Sigmoid colon (tissue), 6 donors: ENCODE measurements at regions not wholly inside any gene's neighbourhood (a gene's known extent, or its start where the extent isn't known, plus 50 kb on each side); places are given as distances from the start of the nearest gene placed in this dataset.

Source experiments
- DNase-seq: peaks from one replicate; pipeline ENCODE4 v3.0.0-alpha.2; 2019
- H3K27ac ChIP-seq, 4 donors: fragments of 200-600 bp; sonication (generic); one replicate each; pipeline ENCODE4 v1.5.1; 2016 to 2019; ENCODE audit warnings: mild to moderate bottlenecking in 1 of 4
- H3K27me3 ChIP-seq, 3 donors: fragments of 200-600 bp; sonication (generic); one replicate each; pipeline ENCODE4 v1.5.1; 2019; ENCODE audit warnings: mild to moderate bottlenecking in 1 of 3
- H3K36me3 ChIP-seq, 4 donors: fragments of 200-600 bp; sonication (generic); one replicate each; pipeline ENCODE4 v1.5.1; 2016 to 2019
- H3K4me1 ChIP-seq, 4 donors: fragments of 200-600 bp; sonication (generic); one replicate each; pipeline ENCODE4 v1.5.1; 2017 to 2019
- H3K4me3 ChIP-seq, 4 donors: fragments of 200-600 bp; sonication (generic); one replicate each; pipeline ENCODE4 v1.5.1; 2017 to 2019; ENCODE audit warnings: mild to moderate bottlenecking in 2 of 4, moderate library complexity in 1 of 4
- H3K9me3 ChIP-seq, 4 donors: fragments of 200-600 bp in 3 of 4; sonication (generic) in 3 of 4; one replicate each; pipeline versions ENCODE4 v1.5.1 to v1.6.1; 2013 to 2019
- EP300 ChIP-seq, 4 donors: sonication (generic); formaldehyde crosslinking; IDR thresholded peaks; one replicate each; pipeline ENCODE4 v1.6.1; 2017; ENCODE audit warnings: antibody characterized with exemption in 4 of 4
- POLR2A ChIP-seq, 2 donors: fragments of 450-650 bp; IDR thresholded peaks; one replicate each; pipeline ENCODE4 v1.6.1; 2016; ENCODE audit warnings: antibody characterized with exemption in 2 of 2, mild to moderate bottlenecking in 2 of 2, moderate library complexity in 2 of 2
- POLR2AphosphoS5 ChIP-seq, 4 donors: sonication (generic); formaldehyde crosslinking; IDR thresholded peaks; one replicate each; pipeline ENCODE4 v1.6.1; 2017; ENCODE audit warnings: antibody characterized with exemption in 4 of 4
- WGBS, 2 donors: extraction: QIAGEN DNeasy Blood & Tissue Kit; methylation state at CpG; one replicate each; pipeline ENCODE4 v1.1.7; 2013; 5-methylcytosine and 5-hydroxymethylcytosine counted together
- intact Hi-C: fragments of 100-400 bp; cut with DNase I; formaldehyde crosslinking; loops from one replicate; pipeline ENCODE4 v1.15.1; 2023
- TF ChIP-seq, protein P1 (sequence below), 4 experiments: fragments of 450-650 bp in 3 of 4; fragments of 200-600 bp in 1 of 4; IDR thresholded peaks; one replicate each; pipeline ENCODE4 v1.5.1; 2016 to 2019; ENCODE audit warnings: antibody characterized with exemption in 4 of 4, mild to moderate bottlenecking in 3 of 4, moderate library complexity in 2 of 4
- donor health status: healthy with polysubstance abuse.
- donor health status: healthy.

DNA sequence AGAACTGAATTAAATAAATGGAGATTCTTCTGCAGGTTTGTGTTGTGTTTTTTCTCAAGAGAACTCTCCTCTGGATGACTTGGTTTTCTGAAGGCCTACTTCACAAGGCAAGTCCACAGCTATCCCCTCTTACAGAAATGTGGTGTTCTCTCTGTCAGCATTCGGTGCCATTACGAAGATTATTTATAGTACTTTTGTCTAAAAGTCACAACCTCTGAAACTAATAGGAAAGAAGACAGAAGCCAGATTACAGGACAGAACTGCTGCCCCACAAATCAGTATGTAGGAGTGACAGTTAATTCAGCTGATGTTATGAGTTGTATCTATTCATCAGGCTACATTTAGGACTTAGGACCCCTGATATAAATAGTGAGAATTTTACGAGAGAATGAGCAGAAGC, 413.5 kb downstream of the TMX3 start:
- intact Hi-C loops: no loop called here
- H3K27me3 ChIP-seq: no peaks in the 10 kb centered on the region
- no peak for DNase-seq
- no peaks in the 10 kb centered on the region for H3K9me3 ChIP-seq
- 80 to 87% methylated on average over 3 of the region's 3 CpGs for WGBS, 2 donors
- TF ChIP-seq POLR2A (IDR thresholded peaks at IDR 0.05) (no peak), EP300 (IDR thresholded peaks at IDR 0.05) (no peak), POLR2AphosphoS5 (IDR thresholded peaks at IDR 0.05) (no peak)
- TF ChIP-seq, protein P1, sequence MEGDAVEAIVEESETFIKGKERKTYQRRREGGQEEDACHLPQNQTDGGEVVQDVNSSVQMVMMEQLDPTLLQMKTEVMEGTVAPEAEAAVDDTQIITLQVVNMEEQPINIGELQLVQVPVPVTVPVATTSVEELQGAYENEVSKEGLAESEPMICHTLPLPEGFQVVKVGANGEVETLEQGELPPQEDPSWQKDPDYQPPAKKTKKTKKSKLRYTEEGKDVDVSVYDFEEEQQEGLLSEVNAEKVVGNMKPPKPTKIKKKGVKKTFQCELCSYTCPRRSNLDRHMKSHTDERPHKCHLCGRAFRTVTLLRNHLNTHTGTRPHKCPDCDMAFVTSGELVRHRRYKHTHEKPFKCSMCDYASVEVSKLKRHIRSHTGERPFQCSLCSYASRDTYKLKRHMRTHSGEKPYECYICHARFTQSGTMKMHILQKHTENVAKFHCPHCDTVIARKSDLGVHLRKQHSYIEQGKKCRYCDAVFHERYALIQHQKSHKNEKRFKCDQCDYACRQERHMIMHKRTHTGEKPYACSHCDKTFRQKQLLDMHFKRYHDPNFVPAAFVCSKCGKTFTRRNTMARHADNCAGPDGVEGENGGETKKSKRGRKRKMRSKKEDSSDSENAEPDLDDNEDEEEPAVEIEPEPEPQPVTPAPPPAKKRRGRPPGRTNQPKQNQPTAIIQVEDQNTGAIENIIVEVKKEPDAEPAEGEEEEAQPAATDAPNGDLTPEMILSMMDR (IDR thresholded peaks at IDR 0.05): no peak
- no peak overlapping the region for H3K27ac ChIP-seq
- H3K36me3 ChIP-seq: no peaks in the 10 kb centered on the region
- H3K4me1 ChIP-seq: no peaks in the 10 kb centered on the region
- no peak overlapping the region for H3K4me3 ChIP-seq

DNA sequence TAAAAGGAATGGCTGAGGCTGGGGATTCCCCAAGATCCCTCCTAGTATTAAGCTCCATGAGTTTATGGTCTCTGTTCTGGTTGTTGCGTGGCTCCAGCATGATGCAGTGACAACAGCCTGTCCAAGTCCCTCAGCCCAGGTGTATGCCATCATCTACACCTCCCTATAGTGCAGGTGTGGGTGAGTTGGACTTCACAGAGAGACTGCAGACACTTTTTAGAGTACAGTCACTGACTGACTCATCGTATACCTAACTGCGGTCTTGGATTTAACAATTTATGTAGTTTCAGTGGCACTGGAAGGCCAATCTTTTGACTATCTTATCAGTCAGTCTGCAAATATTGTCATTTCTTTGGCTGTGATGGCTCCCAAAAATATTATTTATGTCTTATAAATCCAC, 415.0 kb downstream of the TMX3 start:
- TF ChIP-seq POLR2AphosphoS5 (IDR thresholded peaks at IDR 0.05) (no peak), EP300 (IDR thresholded peaks at IDR 0.05) (no peak), POLR2A (IDR thresholded peaks at IDR 0.05) (no peak)
- TF ChIP-seq, protein P1 (IDR thresholded peaks at IDR 0.05): no peak
- H3K4me1 ChIP-seq: no peaks in the 10 kb centered on the region
- H3K27ac ChIP-seq: no peak overlapping the region
- intact Hi-C loops: no loop called here
- no peaks in the 10 kb centered on the region for H3K36me3 ChIP-seq
- no peaks in the 10 kb centered on the region for H3K9me3 ChIP-seq
- H3K4me3 ChIP-seq: no peak overlapping the region
- DNase-seq: no peak
- no peaks in the 10 kb centered on the region for H3K27me3 ChIP-seq
- WGBS, 2 donors: 83 to 90% methylated on average over 3 of the region's 3 CpGs

DNA sequence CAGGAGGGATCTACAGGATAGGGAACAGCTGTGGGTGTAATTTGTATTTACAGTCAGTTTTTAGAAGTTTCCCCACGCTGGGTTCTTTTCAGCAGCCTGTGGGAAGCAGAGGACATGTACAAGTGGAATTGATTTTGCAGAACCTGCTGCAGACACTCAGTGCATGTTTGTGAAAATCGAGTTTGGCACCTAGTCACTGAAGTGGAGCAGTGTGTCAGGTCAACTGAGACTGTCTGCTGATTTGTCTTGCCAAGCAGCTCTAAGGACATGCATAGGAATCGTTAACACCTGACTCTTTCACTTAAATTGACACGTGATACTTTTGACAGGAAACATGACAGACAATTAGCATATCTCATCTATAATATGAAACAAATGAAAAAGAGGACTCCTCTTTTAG, 416.6 kb downstream of the TMX3 start:
- Histone ChIP-seq H3K27me3 (no peaks in the 10 kb centered on the region), H3K4me1 (no peaks in the 10 kb centered on the region), H3K9me3 (peaks cover 0 to 6% (median 0%) of the 10 kb centered on the region in 4 donors), H3K36me3 (no peaks in the 10 kb centered on the region), H3K27ac (no peak overlapping the region), H3K4me3 (no peak overlapping the region)
- DNase-seq: no peak
- 45 to 60% methylated on average over 4 of the region's 4 CpGs for WGBS, 2 donors
- no peak for TF ChIP-seq EP300 (IDR thresholded peaks at IDR 0.05)
- no peak for TF ChIP-seq POLR2A (IDR thresholded peaks at IDR 0.05)
- TF ChIP-seq, protein P1 (IDR thresholded peaks at IDR 0.05): no peak
- TF ChIP-seq POLR2AphosphoS5 (IDR thresholded peaks at IDR 0.05): no peak
- intact Hi-C loops: no loop called here

DNA sequence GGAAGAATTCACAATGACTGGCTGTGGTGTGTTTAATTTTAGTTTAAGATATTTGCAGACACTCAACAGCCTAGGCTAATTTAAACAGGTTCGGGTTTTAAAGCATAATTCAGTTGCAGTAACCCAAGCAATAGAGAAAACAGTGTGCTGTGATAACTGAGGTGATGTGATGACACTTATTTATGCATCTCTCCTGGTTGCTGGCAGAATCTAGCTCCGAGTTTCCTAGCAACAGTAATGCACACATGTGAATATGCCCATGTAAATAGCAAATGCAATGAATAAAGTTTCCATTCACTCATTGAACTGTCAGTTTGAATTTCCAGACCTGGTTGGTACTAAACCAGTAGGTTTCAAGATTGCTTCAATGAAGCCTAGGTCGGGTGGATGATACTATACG, 426.5 kb downstream of the TMX3 start:
- Histone ChIP-seq H3K36me3 (no peaks in the 10 kb centered on the region), H3K4me1 (no peaks in the 10 kb centered on the region), H3K9me3 (no peaks in the 10 kb centered on the region), H3K27ac (no peak overlapping the region), H3K27me3 (no peaks in the 10 kb centered on the region), H3K4me3 (no peak overlapping the region)
- 51 to 67% methylated on average over 4 of the region's 4 CpGs for WGBS, 2 donors
- TF ChIP-seq POLR2AphosphoS5 (IDR thresholded peaks at IDR 0.05): no peak
- TF ChIP-seq EP300 (IDR thresholded peaks at IDR 0.05): no peak
- TF ChIP-seq, protein P1 (IDR thresholded peaks at IDR 0.05): no peak
- TF ChIP-seq POLR2A (IDR thresholded peaks at IDR 0.05): no peak
- intact Hi-C loops: no loop called here
- DNase-seq: no peak

DNA sequence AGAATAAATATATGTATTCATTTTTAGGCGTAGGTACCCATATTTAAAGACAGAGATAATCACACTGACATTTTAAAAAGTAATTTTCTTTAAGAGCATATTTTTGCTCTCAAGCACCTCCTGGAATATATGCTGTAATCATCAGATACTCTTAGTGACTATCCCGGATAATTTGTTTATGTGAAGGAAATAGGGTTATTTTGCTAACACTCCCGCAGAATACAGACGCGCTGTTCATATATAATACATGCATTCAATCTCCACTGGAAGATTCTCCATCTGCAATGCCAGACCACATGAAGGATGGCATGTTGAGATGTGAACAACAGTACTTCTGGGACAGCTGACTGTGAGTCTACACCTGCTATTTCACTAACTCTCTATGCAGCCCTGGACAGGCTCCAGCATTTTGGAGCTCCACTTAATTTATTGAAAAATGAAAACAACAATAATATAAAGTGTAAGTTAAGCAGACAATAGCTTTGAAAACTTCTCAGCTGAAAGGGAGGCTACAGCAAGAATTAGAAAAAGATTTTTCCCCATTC, 430.6 kb downstream of the TMX3 start:
- H3K36me3 ChIP-seq: no peaks in the 10 kb centered on the region
- 82 to 87% methylated on average over 5 of the region's 5 CpGs for WGBS, 2 donors
- H3K4me3 ChIP-seq: no peak overlapping the region
- no peaks in the 10 kb centered on the region for H3K27me3 ChIP-seq
- DNase-seq: no peak
- no peaks in the 10 kb centered on the region for H3K4me1 ChIP-seq
- intact Hi-C loops: no loop called here
- TF ChIP-seq EP300 (IDR thresholded peaks at IDR 0.05): no peak
- TF ChIP-seq, protein P1 (IDR thresholded peaks at IDR 0.05): no peak
- TF ChIP-seq POLR2AphosphoS5 (IDR thresholded peaks at IDR 0.05): no peak
- no peak for TF ChIP-seq POLR2A (IDR thresholded peaks at IDR 0.05)
- H3K27ac ChIP-seq: no peak overlapping the region
- H3K9me3 ChIP-seq: no peaks in the 10 kb centered on the region
